Sigmoid colon (tissue), 6 donors: ENCODE measurements at regions not wholly inside any gene's neighbourhood (a gene's known extent, or its start where the extent isn't known, plus 50 kb on each side); places are given as distances from the start of the nearest gene placed in this dataset.

ENCODE experiments used
- DNase-seq: peaks from one replicate; pipeline ENCODE4 v3.0.0-alpha.2; 2019
- H3K27ac ChIP-seq, 4 donors: fragments of 200-600 bp; sonication (generic); one replicate each; pipeline ENCODE4 v1.5.1; 2016 to 2019; ENCODE audit warnings: mild to moderate bottlenecking in 1 of 4
- H3K27me3 ChIP-seq, 3 donors: fragments of 200-600 bp; sonication (generic); one replicate each; pipeline ENCODE4 v1.5.1; 2019; ENCODE audit warnings: mild to moderate bottlenecking in 1 of 3
- H3K36me3 ChIP-seq, 4 donors: fragments of 200-600 bp; sonication (generic); one replicate each; pipeline ENCODE4 v1.5.1; 2016 to 2019
- H3K4me1 ChIP-seq, 4 donors: fragments of 200-600 bp; sonication (generic); one replicate each; pipeline ENCODE4 v1.5.1; 2017 to 2019
- H3K4me3 ChIP-seq, 4 donors: fragments of 200-600 bp; sonication (generic); one replicate each; pipeline ENCODE4 v1.5.1; 2017 to 2019; ENCODE audit warnings: mild to moderate bottlenecking in 2 of 4, moderate library complexity in 1 of 4
- H3K9me3 ChIP-seq, 4 donors: fragments of 200-600 bp in 3 of 4; sonication (generic) in 3 of 4; one replicate each; pipeline versions ENCODE4 v1.5.1 to v1.6.1; 2013 to 2019
- EP300 ChIP-seq, 4 donors: sonication (generic); formaldehyde crosslinking; IDR thresholded peaks; one replicate each; pipeline ENCODE4 v1.6.1; 2017; ENCODE audit warnings: antibody characterized with exemption in 4 of 4
- POLR2A ChIP-seq, 2 donors: fragments of 450-650 bp; IDR thresholded peaks; one replicate each; pipeline ENCODE4 v1.6.1; 2016; ENCODE audit warnings: antibody characterized with exemption in 2 of 2, mild to moderate bottlenecking in 2 of 2, moderate library complexity in 2 of 2
- POLR2AphosphoS5 ChIP-seq, 4 donors: sonication (generic); formaldehyde crosslinking; IDR thresholded peaks; one replicate each; pipeline ENCODE4 v1.6.1; 2017; ENCODE audit warnings: antibody characterized with exemption in 4 of 4
- WGBS, 2 donors: extraction: QIAGEN DNeasy Blood & Tissue Kit; methylation state at CpG; one replicate each; pipeline ENCODE4 v1.1.7; 2013; 5-methylcytosine and 5-hydroxymethylcytosine counted together
- intact Hi-C: fragments of 100-400 bp; cut with DNase I; formaldehyde crosslinking; loops from one replicate; pipeline ENCODE4 v1.15.1; 2023
- small RNA-seq, 3 donors: library from RNA; depleted of rRNA; stranded (forward); fragments of <200 nt; gene quantifications; one replicate each; pipeline ENCODE3, GENCODE V24; 2016
- TF ChIP-seq, protein P1 (sequence below), 4 experiments: fragments of 450-650 bp in 3 of 4; fragments of 200-600 bp in 1 of 4; IDR thresholded peaks; one replicate each; pipeline ENCODE4 v1.5.1; 2016 to 2019; ENCODE audit warnings: antibody characterized with exemption in 4 of 4, mild to moderate bottlenecking in 3 of 4, moderate library complexity in 2 of 4
- donor health status: healthy with polysubstance abuse.
- donor health status: healthy.

DNA sequence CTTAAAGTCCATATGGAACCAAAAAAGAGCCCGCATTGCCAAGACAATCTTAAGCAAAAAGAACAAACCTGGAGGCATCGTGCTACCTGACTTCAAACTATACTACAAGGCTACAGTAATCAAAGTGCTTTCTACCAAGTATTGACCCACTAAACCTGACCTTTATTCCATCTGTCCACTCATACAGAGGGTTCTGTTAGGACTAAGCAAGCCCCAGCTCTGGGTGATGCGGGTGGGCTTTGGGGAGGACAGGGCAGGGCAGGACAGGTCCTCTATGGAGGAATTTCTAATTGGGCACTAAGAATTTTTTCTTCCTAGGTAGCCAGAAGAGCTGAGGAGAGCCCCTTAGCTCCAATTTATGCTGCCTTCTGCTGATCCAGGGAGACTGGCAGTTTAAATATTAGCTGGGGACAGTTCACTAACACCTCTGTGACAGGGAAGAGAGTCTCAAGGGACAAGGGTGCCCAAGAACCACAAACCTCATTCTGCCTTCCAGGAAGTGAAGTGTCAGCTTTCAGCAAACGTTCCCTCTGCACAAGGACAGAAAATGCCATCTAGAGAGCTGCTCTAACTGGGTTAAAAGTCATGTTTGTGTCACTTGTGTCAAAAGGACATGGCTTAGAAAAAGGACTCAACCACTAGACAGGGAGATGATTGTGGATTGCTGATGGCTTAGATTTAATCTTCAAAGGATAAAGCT is 143.2 kb downstream of the KIT start:
- no peaks in the 10 kb centered on the region for H3K27me3 ChIP-seq
- H3K4me1 ChIP-seq, result no peaks in the 10 kb centered on the region
- no peaks in the 10 kb centered on the region for H3K9me3 ChIP-seq
- DNase-seq, result no peak
- 65 to 69% methylated on average over 4 of the region's 4 CpGs for WGBS, 2 donors
- H3K4me3 ChIP-seq, result no peak overlapping the region
- no peak overlapping the region for H3K27ac ChIP-seq
- intact Hi-C loops, result no loop called here
- TF ChIP-seq POLR2AphosphoS5 (IDR thresholded peaks at IDR 0.05), result no peak
- TF ChIP-seq, protein P1, sequence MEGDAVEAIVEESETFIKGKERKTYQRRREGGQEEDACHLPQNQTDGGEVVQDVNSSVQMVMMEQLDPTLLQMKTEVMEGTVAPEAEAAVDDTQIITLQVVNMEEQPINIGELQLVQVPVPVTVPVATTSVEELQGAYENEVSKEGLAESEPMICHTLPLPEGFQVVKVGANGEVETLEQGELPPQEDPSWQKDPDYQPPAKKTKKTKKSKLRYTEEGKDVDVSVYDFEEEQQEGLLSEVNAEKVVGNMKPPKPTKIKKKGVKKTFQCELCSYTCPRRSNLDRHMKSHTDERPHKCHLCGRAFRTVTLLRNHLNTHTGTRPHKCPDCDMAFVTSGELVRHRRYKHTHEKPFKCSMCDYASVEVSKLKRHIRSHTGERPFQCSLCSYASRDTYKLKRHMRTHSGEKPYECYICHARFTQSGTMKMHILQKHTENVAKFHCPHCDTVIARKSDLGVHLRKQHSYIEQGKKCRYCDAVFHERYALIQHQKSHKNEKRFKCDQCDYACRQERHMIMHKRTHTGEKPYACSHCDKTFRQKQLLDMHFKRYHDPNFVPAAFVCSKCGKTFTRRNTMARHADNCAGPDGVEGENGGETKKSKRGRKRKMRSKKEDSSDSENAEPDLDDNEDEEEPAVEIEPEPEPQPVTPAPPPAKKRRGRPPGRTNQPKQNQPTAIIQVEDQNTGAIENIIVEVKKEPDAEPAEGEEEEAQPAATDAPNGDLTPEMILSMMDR (IDR thresholded peaks at IDR 0.05), result no peak
- TF ChIP-seq EP300 (IDR thresholded peaks at IDR 0.05), result no peak
- TF ChIP-seq POLR2A (IDR thresholded peaks at IDR 0.05), result no peak
- H3K36me3 ChIP-seq, result no peaks in the 10 kb centered on the region

DNA sequence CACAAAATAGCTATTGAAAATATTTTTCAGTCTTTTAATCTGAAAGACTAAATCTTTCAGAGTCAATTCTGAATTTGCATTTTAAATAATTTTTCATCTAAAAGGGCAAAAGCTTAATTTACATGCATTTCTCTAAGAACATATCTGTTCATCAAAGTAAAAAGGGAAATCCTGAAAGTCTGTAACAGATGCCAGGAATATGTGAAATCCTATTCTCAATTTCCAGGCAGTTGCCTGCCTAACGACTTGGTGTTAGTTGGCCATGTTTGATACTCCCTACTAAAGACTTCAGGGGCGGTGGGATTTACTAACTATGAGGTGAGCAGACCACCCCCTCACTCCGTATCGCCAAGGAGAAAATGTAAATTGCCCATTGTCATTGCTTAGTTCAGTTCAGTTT is 136.8 kb downstream of the KIT start:
- no peak overlapping the region for H3K27ac ChIP-seq
- intact Hi-C loops, result no loop called here
- H3K27me3 ChIP-seq, result no peaks in the 10 kb centered on the region
- no peaks in the 10 kb centered on the region for H3K9me3 ChIP-seq
- no peaks in the 10 kb centered on the region for H3K36me3 ChIP-seq
- H3K4me1 ChIP-seq, result no peaks in the 10 kb centered on the region
- DNase-seq, result no peak
- H3K4me3 ChIP-seq, result no peak overlapping the region
- WGBS, 2 donors, result 77 to 84% methylated on average over 4 of the region's 4 CpGs
- TF ChIP-seq EP300 (IDR thresholded peaks at IDR 0.05) (no peak), POLR2A (IDR thresholded peaks at IDR 0.05) (no peak), POLR2AphosphoS5 (IDR thresholded peaks at IDR 0.05) (no peak)
- TF ChIP-seq, protein P1 (IDR thresholded peaks at IDR 0.05), result no peak

DNA sequence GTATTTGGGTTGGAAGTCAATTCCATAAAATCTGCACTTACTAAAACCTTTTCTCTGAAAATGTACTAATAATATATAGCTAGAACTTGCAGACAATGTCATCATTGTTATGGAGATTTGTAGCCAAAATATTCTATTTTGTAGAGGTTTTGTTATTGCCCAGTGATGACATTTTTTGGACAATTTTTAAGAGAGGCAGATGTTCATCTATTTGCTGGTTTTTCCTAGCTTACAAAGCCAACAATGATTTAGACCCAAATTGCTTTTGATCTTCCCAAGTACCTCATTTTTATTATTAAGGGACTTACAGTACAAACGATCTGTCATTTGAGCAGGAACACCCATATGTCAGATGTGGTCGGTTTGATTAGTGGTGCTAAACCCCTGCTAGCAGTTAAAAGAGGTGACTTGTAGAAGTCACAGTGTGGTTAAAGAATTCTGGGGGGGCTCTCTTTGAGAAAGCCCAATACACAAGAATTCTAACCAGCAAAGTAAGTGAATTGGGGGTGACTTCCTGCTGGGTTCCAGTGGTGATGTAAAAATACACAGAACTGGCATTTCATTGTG is 136.2 kb downstream of the KIT start:
- Histone ChIP-seq H3K27me3 (no peaks in the 10 kb centered on the region), H3K4me3 (no peak overlapping the region), H3K36me3 (no peaks in the 10 kb centered on the region), H3K4me1 (no peaks in the 10 kb centered on the region), H3K9me3 (no peaks in the 10 kb centered on the region), H3K27ac (no peak overlapping the region)
- DNase-seq, result no peak
- WGBS, 2 donors, result 26 to 50% methylated on average over 2 of the region's 2 CpGs
- intact Hi-C loops, result no loop called here
- TF ChIP-seq EP300 (IDR thresholded peaks at IDR 0.05), result no peak
- TF ChIP-seq, protein P1 (IDR thresholded peaks at IDR 0.05), result no peak
- TF ChIP-seq POLR2A (IDR thresholded peaks at IDR 0.05), result no peak
- no peak for TF ChIP-seq POLR2AphosphoS5 (IDR thresholded peaks at IDR 0.05)

Small RNA genes lying in the stretch of these regions (small RNA-seq; reads per million reads assigned to genes)
- 0 reads per million in 3 donors for gene RPL38P3
